GM12878 (cell line): ENCODE measurements at regions not wholly inside any gene's neighbourhood (a gene's known extent, or its start where the extent isn't known, plus 50 kb on each side); places are given as distances from the start of the nearest gene placed in this dataset.

Experiments
- ATAC-seq: fragments of 200-7000 bp; cut with Tn5 transposase; 3 replicates; pipeline ENCODE4 v1.9.1; 2020; ENCODE audit warnings: mild to moderate bottlenecking, moderate library complexity
- BruUV-seq: library from RNA; stranded (reverse); fragments of 400-500 nt; replicated peaks from 2 replicates; lab custom pipeline; 2021; lab: Mats Ljungman, UMichigan
- CTCF ChIA-PET: fragments of 300-600 bp; sonication (Branson Sonifier 250); formaldehyde crosslinking; extraction: SDS; loops from one replicate; lab custom pipeline; 2021; ENCODE audit warnings: inconsistent platforms; lab: Yijun Ruan, JAX
- POLR2A ChIA-PET: fragments of 350-600 bp; formaldehyde crosslinking; extraction: SDS; loops from one replicate; lab custom pipeline; 2021; ENCODE audit warnings: inconsistent platforms; lab: Charles Lee
- RAD21 ChIA-PET: fragments of 300-600 bp; sonication (Branson Sonifier 250); formaldehyde crosslinking; loops from one replicate; lab custom pipeline; 2023; ENCODE audit warnings: antibody characterized with exemption; ENCODE audit not compliant: unreplicated experiment; lab: Charles Lee
- SMC1A ChIA-PET: fragments of 300-600 bp; sonication (Branson Sonifier 250); formaldehyde crosslinking; loops from one replicate; lab custom pipeline; 2023; ENCODE audit not compliant: unreplicated experiment, uncharacterized antibody; lab: Charles Lee
- DNase-seq: peaks from one replicate; pipeline ENCODE4 v3.0.0-alpha.2; 2011; ENCODE audit warnings: low read depth, low spot score
- FAIRE-seq: peaks from 3 replicates; lab custom pipeline; 2011; peaks lifted over from hg19 to GRCh38; lab: Jason Lieb, UNC
- H2AFZ ChIP-seq: 2 replicates; pipeline ENCODE4 v1.6.0; 2011; ENCODE audit warnings: low read depth, low read length, control low read depth; ENCODE audit not compliant: control insufficient read depth
- H3K27ac ChIP-seq: 2 replicates; pipeline ENCODE4 v1.5.1; 2011; ENCODE audit warnings: control low read depth; ENCODE audit not compliant: control insufficient read depth, insufficient read depth
- H3K27me3 ChIP-seq, 2 experiments: replicated peaks in 1 of 2; 2 replicates each; pipeline versions ENCODE4 v1.6.0 to v1.6.1; 2011; ENCODE audit warnings: low read length in 1 of 2; ENCODE audit not compliant: control insufficient read depth in 2 of 2, insufficient read depth in 2 of 2
- H3K36me3 ChIP-seq, 2 experiments: 2 replicates each; pipeline ENCODE4 v1.5.1; 2011; ENCODE audit warnings: low read length in 1 of 2; ENCODE audit not compliant: control insufficient read depth in 2 of 2, insufficient read depth in 2 of 2
- H3K4me1 ChIP-seq: 2 replicates; pipeline ENCODE4 v1.6.1; 2011; ENCODE audit warnings: mild to moderate bottlenecking, low read length, moderate library complexity, mixed read lengths; ENCODE audit not compliant: control insufficient read depth, insufficient read depth
- H3K4me2 ChIP-seq: 2 replicates; pipeline ENCODE4 v1.6.0; 2011; ENCODE audit warnings: control low read depth; ENCODE audit not compliant: control insufficient read depth, insufficient read depth
- H3K4me3 ChIP-seq: fragments of 200-600 bp; sonication (generic); 2 replicates; pipeline ENCODE4 v1.5.1; 2016
- H3K79me2 ChIP-seq: 2 replicates; pipeline ENCODE4 v1.6.0; 2011; ENCODE audit warnings: low read length; ENCODE audit not compliant: control insufficient read depth, insufficient read depth
- H3K9ac ChIP-seq: 2 replicates; pipeline ENCODE4 v1.8.0; 2011; ENCODE audit warnings: low read length, control low read depth, mixed read lengths; ENCODE audit not compliant: control insufficient read depth, insufficient read depth
- H3K9me3 ChIP-seq: replicated peaks from 3 replicates; pipeline ENCODE4 v1.5.1; 2011; ENCODE audit warnings: mild to moderate bottlenecking, low read length; ENCODE audit not compliant: control insufficient read depth, insufficient read depth
- H4K20me1 ChIP-seq: 2 replicates; pipeline ENCODE4 v1.6.0; 2011; ENCODE audit not compliant: control insufficient read depth, insufficient read depth
- ASH2L ChIP-seq: fragments of 300-600, 200-600 bp; sonication (generic); IDR thresholded peaks from 2 replicates; pipeline ENCODE4 v1.6.1; 2017; ENCODE audit warnings: low read depth, mild to moderate bottlenecking, borderline replicate concordance
- CHD2 ChIP-seq: IDR thresholded peaks from 2 replicates; pipeline ENCODE4 v1.6.1; 2011; ENCODE audit warnings: low read depth, low read length, improper control_type of control experiment, borderline replicate concordance
- CHD4 ChIP-seq: fragments of 200-600 bp; sonication (generic); IDR thresholded peaks from 2 replicates; pipeline ENCODE4 v1.6.1; 2016; ENCODE audit warnings: mild to moderate bottlenecking
- ELK1 ChIP-seq: IDR thresholded peaks from 2 replicates; pipeline ENCODE4 v1.6.1; 2012; ENCODE audit warnings: low read depth, low read length, improper control_type of control experiment
- JUNB ChIP-seq: IDR thresholded peaks from 2 replicates; pipeline ENCODE4 v1.6.1; 2016; ENCODE audit warnings: antibody characterized with exemption, mild to moderate bottlenecking
- KDM1A ChIP-seq: fragments of 200-600 bp; sonication (generic); IDR thresholded peaks from 2 replicates; pipeline ENCODE4 v1.6.1; 2016; ENCODE audit warnings: borderline replicate concordance
- KLF5 ChIP-seq: fragments of 450-650 bp; IDR thresholded peaks from 2 replicates; pipeline ENCODE4 v1.6.1; 2014; ENCODE audit warnings: mild to moderate bottlenecking; ENCODE audit not compliant: partially characterized antibody
- NR2C2 ChIP-seq: IDR thresholded peaks from 2 replicates; pipeline ENCODE4 v1.6.1; 2011; ENCODE audit warnings: borderline replicate concordance, low read depth; ENCODE audit not compliant: control insufficient read depth, insufficient read length
- PAX8 ChIP-seq: fragments of 450-650 bp; IDR thresholded peaks from 2 replicates; pipeline ENCODE4 v1.6.1; 2017; ENCODE audit warnings: mild to moderate bottlenecking, moderate library complexity
- POLR2A ChIP-seq: IDR thresholded peaks from 2 replicates; pipeline ENCODE4 v1.6.1; 2011; ENCODE audit warnings: low read depth, mild to moderate bottlenecking, low read length
- SRF ChIP-seq, 2 experiments: IDR thresholded peaks; 2 replicates each; pipeline ENCODE4 v1.6.1; 2011; ENCODE audit warnings: low read depth in 2 of 2, low read length in 2 of 2, mild to moderate bottlenecking in 1 of 2, moderate library complexity in 1 of 2
- USF1 ChIP-seq: IDR thresholded peaks from 2 replicates; pipeline ENCODE4 v1.6.1; 2011; ENCODE audit warnings: borderline replicate concordance, low read depth, mild to moderate bottlenecking, moderate library complexity, mixed read lengths, low read length; ENCODE audit not compliant: insufficient read depth; ENCODE audit errors: extremely low read length
- ZBTB4 ChIP-seq: fragments of 450-650 bp; formaldehyde crosslinking; IDR thresholded peaks from 2 replicates; pipeline ENCODE4 v1.4.0; 2022; ENCODE audit warnings: mild to moderate bottlenecking, moderate library complexity
- ZNF217 ChIP-seq: fragments of 450-650 bp; IDR thresholded peaks from 2 replicates; pipeline ENCODE4 v1.6.1; 2017; ENCODE audit warnings: antibody characterized with exemption, mild to moderate bottlenecking
- ZNF274 ChIP-seq: IDR thresholded peaks from one replicate; pipeline ENCODE4 v1.8.0; 2011; ENCODE audit not compliant: insufficient read length, insufficient read depth
- whole genome bisulfite sequencing: methylation state at CpG from one replicate; pipeline ENCODE4 v1.1.6; 2016; ENCODE audit warnings: low lambda C conversion rate; ENCODE audit not compliant: insufficient replicate concordance, insufficient coverage; ENCODE audit errors: missing lambda C conversion rate; 5-methylcytosine and 5-hydroxymethylcytosine counted together
- in situ Hi-C: fragments of 300-500 bp; cut with MboI; formaldehyde crosslinking; loops from 9 replicates; pipeline ENCODE4 v1.14.3; 2018; ENCODE audit warnings: mixed read lengths
- intact Hi-C: fragments of 100-400 bp; cut with micrococcal nuclease; formaldehyde crosslinking; loops from one replicate; pipeline ENCODE4 v1.14.2; 2022; ENCODE audit not compliant: unreplicated experiment

GRCh38 chr12:30874455-30875321 lies 51.9 kb upstream of the TSPAN11 start:
- no peak for TF ChIP-seq JUNB
- no peak for TF ChIP-seq NR2C2
- TF ChIP-seq ZBTB4 (CRISPR knock-in tag): no peak
- no peak for TF ChIP-seq KDM1A
- TF ChIP-seq KLF5: no peak
- TF ChIP-seq PAX8: no peak
- no peak for TF ChIP-seq ZNF274
- no peak for TF ChIP-seq SRF (IDR thresholded peaks at IDR 0.05; ENCODE audit: low read depth in 2 of 2, low read length in 2 of 2)
- no peak for TF ChIP-seq ZNF217
- no peak for TF ChIP-seq POLR2A
- TF ChIP-seq CHD2: no peak
- no peak for TF ChIP-seq USF1
- TF ChIP-seq CHD4: no peak
- no peak for TF ChIP-seq ELK1
- TF ChIP-seq ASH2L: no peak
- H4K20me1 ChIP-seq: no peaks in the 10 kb centered on the region
- ChIA-PET RAD21 (no interaction called here), POLR2A (no interaction called here), SMC1A (no interaction called here), CTCF (interaction anchor here (1.0 kb wide), 1 partner anchor 8 kb away, joined by 3 read pairs; no protein-coding TSS in a partner anchor)
- no peaks in the 10 kb centered on the region for H3K9me3 ChIP-seq
- intact Hi-C loops (no loop called here), in situ Hi-C loops (no loop called here)
- no peaks in the 10 kb centered on the region for H3K4me1 ChIP-seq
- DNase-seq: no peak
- no peaks in the 10 kb centered on the region for H3K36me3 ChIP-seq
- H2AFZ ChIP-seq: no peak overlapping the region
- no peak for ATAC-seq
- no TSS peak for BruUV-seq
- no peaks in the 10 kb centered on the region for H3K79me2 ChIP-seq
- H3K27me3 ChIP-seq: no peaks in the 10 kb centered on the region
- H3K4me2 ChIP-seq: no peak overlapping the region
- no peak overlapping the region for H3K27ac ChIP-seq
- 19% methylated on average over 10 of the region's 10 CpGs for WGBS
- no peak overlapping the region for H3K9ac ChIP-seq
- no peak for FAIRE-seq
- no peak overlapping the region for H3K4me3 ChIP-seq
